Testis (tissue), 2 donors: ENCODE measurements at regions not wholly inside any gene's neighbourhood (a gene's known extent, or its start where the extent isn't known, plus 50 kb on each side); places are given as distances from the start of the nearest gene placed in this dataset.

ENCODE experiments used
- POLR2A ChIP-seq: fragments of 450-650 bp; IDR thresholded peaks from one replicate; pipeline ENCODE4 v1.6.1; 2017; ENCODE audit warnings: antibody characterized with exemption, mild to moderate bottlenecking, moderate library complexity
- TF ChIP-seq, protein P1 (sequence below), 3 experiments: fragments of 450-650 bp in 2 of 3; fragments of 200-600 bp in 1 of 3; sonication (generic) in 1 of 3; IDR thresholded peaks; one replicate each; pipeline ENCODE4 v1.5.1; 2016 to 2019; ENCODE audit warnings: antibody characterized with exemption in 3 of 3, mild to moderate bottlenecking in 2 of 3, moderate library complexity in 1 of 3

DNA sequence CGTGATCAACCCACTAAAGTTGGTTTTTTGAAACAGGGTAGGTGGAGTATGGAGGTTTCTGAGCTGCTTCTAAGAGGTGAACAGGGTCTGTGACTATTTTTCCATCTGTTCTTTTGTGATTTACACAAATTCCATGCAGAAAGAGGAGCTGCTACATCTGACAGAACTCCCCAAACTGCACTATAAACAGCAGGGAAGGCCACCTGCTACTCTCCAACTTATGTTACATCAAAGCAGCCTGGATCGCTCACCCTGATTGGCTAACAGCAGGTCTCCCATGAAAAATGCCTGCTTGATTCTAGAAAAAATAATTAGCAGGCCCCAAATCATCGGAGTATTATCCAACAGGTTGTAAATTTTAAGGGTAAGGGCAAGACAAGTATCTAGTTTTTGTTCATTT is 282.9 kb upstream of the FLRT2 start:
- TF ChIP-seq, protein P1, sequence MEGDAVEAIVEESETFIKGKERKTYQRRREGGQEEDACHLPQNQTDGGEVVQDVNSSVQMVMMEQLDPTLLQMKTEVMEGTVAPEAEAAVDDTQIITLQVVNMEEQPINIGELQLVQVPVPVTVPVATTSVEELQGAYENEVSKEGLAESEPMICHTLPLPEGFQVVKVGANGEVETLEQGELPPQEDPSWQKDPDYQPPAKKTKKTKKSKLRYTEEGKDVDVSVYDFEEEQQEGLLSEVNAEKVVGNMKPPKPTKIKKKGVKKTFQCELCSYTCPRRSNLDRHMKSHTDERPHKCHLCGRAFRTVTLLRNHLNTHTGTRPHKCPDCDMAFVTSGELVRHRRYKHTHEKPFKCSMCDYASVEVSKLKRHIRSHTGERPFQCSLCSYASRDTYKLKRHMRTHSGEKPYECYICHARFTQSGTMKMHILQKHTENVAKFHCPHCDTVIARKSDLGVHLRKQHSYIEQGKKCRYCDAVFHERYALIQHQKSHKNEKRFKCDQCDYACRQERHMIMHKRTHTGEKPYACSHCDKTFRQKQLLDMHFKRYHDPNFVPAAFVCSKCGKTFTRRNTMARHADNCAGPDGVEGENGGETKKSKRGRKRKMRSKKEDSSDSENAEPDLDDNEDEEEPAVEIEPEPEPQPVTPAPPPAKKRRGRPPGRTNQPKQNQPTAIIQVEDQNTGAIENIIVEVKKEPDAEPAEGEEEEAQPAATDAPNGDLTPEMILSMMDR (IDR thresholded peaks at IDR 0.05) = no peak
- TF ChIP-seq POLR2A = no peak
